ENCODE measurements at regions not wholly inside any gene's neighbourhood (a gene's known extent, or its start where the extent isn't known, plus 50 kb on each side); places are given as distances from the start of the nearest gene placed in this dataset.
"Not testable (repeated sequence)": the region's sequence is repeated elsewhere in the genome, so short reads cannot be mapped to it uniquely, and the experiment has no call there.

DNA sequence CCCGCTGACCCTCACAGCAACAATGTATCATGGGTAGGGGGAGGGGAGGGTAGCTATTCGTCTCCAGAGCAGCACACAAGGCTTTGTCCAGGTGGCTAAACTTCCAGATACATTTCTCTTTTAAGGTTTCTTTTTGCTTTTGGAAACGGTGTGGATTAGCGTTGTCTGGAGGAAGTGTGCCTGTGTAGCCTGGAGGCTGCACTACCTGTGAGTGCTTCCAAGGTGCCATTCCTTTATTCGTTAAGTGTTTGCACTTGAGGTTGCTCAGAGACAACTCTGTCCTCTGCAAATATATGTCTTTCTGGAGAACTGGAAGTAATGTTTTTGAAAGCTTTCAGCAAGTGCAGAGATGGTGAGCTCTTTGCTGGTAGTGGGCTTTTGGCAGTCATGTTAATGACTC lies 53.1 kb downstream of the HSFY1 start:
- not testable (repeated sequence) for DNase-seq (ENCODE audit: low read depth, low spot score); H3K27me3 ChIP-seq (ENCODE audit: insufficient read depth, insufficient read length); H3K36me3 ChIP-seq (ENCODE audit: insufficient read depth, insufficient read length, low read length); H3K4me1 ChIP-seq (ENCODE audit: insufficient read depth, insufficient read length); H3K9ac ChIP-seq (ENCODE audit: insufficient read length, low read depth); H3K9me3 ChIP-seq (ENCODE audit: insufficient read depth, low read length); H3K4me3 ChIP-seq (ENCODE audit: insufficient read length, low read depth)

DNA sequence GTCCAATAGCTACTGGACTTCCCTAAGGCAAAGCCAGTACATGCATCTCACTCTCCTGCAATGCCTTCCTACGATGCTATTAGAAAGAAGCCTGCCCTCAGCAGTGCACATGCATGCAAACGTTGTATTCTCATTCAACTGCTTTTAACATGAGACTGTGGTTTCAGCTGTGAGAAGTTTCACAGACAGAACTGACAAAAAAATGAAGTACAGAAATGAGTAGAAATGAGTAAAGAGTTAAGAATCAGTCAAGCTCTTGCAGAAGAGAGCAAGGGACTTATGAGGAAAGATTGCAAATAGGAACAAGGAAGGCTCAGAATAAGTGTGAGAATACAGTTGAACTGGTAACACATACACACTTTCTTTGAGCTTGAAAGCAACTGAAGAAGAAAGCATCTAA lies 54.8 kb downstream of the HSFY1 start:
- not testable (repeated sequence) for H3K9me3 ChIP-seq (ENCODE audit: insufficient read depth, low read length); H3K4me3 ChIP-seq (ENCODE audit: insufficient read length, low read depth); H3K36me3 ChIP-seq (ENCODE audit: insufficient read depth, insufficient read length, low read length); H3K9ac ChIP-seq (ENCODE audit: insufficient read length, low read depth); H3K4me1 ChIP-seq (ENCODE audit: insufficient read depth, insufficient read length); H3K27me3 ChIP-seq (ENCODE audit: insufficient read depth, insufficient read length); DNase-seq (ENCODE audit: low read depth, low spot score)

DNA sequence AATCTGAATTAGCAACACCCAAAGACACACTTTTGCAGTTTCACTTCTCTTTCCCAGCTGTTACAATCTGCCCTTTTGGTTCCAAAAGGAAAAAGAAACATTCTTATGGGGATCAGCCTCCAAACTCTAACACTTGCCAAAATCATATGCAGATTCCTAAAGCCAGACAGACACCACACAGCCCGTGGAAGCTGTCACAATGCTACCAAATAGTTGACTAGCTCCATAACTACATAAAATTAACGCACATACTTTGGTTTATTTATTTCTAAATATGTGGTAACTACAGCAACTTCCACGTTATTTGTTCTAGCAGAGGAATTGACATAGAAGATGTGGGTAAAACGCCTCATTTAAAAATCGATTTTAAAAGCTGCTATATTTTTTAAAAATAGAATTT lies 59.7 kb downstream of the HSFY1 start:
- not testable (repeated sequence) for H3K27me3 ChIP-seq (ENCODE audit: insufficient read depth, insufficient read length); DNase-seq (ENCODE audit: low read depth, low spot score)

DNA sequence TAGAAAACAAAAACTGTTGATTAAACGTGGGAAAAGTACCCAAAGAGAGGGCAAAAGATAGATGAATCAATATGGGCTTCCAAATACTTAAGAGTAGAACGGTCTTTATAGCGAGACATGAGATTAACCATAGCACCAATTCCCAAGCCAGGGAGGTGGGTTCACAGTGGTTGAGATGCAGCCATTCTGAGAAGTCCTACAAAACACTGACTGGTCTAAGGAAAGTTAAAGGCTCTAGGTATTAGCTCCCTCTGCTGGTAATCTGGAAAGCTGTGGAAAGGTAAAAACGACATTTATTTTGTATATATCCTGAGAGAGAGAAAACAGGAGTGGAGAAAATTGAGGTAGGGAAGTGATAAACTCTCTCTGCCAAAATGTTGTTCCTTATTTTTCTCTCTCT lies 61.7 kb downstream of the HSFY1 start:
- not testable (repeated sequence) for H3K36me3 ChIP-seq (ENCODE audit: insufficient read depth, insufficient read length, low read length); H3K9ac ChIP-seq (ENCODE audit: insufficient read length, low read depth); H3K9me3 ChIP-seq (ENCODE audit: insufficient read depth, low read length); H3K27me3 ChIP-seq (ENCODE audit: insufficient read depth, insufficient read length); DNase-seq (ENCODE audit: low read depth, low spot score); H3K4me1 ChIP-seq (ENCODE audit: insufficient read depth, insufficient read length); H3K4me3 ChIP-seq (ENCODE audit: insufficient read length, low read depth)

More for the DNA sequence above, 59.7 kb downstream of the HSFY1 start:
- H3K4me1 ChIP-seq (ENCODE audit: insufficient read depth, insufficient read length); H3K4me3 ChIP-seq (ENCODE audit: insufficient read length, low read depth); H3K9ac ChIP-seq (ENCODE audit: insufficient read length, low read depth); H3K9me3 ChIP-seq (ENCODE audit: insufficient read depth, low read length); H3K36me3 ChIP-seq (ENCODE audit: insufficient read depth, insufficient read length, low read length): not testable (repeated sequence)

DNA sequence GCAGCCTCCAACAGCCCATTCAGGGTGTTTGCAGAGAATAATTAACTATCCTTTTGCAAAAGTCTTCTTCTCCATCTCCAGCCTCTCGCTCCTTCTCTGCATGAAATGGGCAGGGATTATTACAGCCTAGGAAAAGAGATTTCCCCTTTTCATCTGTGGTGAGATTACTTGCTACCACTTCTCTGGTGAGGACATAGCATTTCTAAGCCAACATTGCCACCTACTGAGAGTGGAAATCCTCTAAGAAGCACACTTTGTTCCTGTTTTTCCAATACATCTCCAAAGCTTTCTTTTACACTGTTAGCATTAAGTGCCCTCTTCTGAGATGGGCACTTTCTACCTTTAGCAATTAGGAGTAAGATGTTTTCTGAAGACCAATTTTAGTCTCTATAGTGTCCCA lies 69.3 kb downstream of the HSFY1 start:
- H3K27me3 ChIP-seq (ENCODE audit: insufficient read depth, insufficient read length); H3K4me1 ChIP-seq (ENCODE audit: insufficient read depth, insufficient read length); H3K9me3 ChIP-seq (ENCODE audit: insufficient read depth, low read length); H3K36me3 ChIP-seq (ENCODE audit: insufficient read depth, insufficient read length, low read length); H3K4me3 ChIP-seq (ENCODE audit: insufficient read length, low read depth); DNase-seq (ENCODE audit: low read depth, low spot score); H3K9ac ChIP-seq (ENCODE audit: insufficient read length, low read depth): not testable (repeated sequence)

DNA sequence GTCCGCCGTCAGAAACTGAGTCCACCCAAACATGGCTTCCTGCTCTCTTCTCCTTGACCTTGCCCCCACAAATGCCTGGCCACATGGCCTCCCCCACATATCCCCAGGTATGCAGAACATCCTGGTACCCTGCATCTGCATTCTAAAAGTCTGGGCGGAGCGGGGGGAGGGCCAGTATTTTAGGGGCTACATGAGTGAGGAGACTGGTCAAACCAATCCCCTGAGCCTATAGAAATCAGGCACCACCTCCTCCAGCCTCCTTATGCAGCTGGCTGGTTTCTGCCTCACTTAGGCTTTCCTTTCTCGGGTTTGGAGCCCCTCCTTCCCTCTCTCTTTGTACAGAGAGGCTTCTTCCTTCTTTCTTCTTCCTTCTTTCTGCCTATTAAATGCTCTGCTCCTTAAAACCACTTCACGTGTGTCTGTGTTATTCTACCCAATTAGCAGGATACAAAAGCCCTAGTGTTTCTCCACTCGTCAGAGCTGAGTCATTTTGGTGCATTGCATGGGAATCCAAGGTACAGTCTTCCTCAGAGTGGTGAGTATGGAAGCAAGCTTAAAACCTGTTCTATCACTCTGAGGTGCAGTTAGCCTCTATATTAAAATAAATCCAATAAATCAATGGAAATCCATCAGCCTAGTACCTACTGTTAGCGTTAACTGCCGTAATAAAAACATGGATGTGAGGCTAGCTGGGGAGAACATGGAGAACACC lies 83.4 kb downstream of the HSFY1 start:
- not testable (repeated sequence) for DNase-seq (ENCODE audit: low read depth, low spot score); H3K4me1 ChIP-seq (ENCODE audit: insufficient read depth, insufficient read length); H3K27me3 ChIP-seq (ENCODE audit: insufficient read depth, insufficient read length); H3K9ac ChIP-seq (ENCODE audit: insufficient read length, low read depth); H3K9me3 ChIP-seq (ENCODE audit: insufficient read depth, low read length); H3K36me3 ChIP-seq (ENCODE audit: insufficient read depth, insufficient read length, low read length); H3K4me3 ChIP-seq (ENCODE audit: insufficient read length, low read depth)

DNA sequence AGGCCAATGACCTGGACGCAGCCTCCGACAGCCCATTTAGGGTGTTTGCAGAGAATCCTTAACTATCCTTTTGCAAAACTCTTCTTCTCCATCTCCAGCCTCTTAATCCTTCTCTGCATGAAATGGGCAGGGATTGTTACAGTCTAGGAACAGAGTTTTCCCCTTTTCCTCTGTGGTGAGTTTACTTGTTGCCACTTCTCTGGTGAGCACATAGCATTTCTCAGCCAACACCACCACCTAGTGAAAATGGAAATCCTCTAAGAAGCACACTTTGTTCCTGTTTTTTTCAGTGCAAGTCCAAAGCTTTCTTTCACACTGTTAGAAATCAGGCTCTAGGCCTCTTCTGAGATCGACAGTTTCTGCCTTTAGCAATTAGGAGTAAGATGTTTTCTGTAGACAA lies 84.1 kb downstream of the HSFY1 start:
- not testable (repeated sequence) for H3K4me1 ChIP-seq (ENCODE audit: insufficient read depth, insufficient read length); DNase-seq (ENCODE audit: low read depth, low spot score); H3K36me3 ChIP-seq (ENCODE audit: insufficient read depth, insufficient read length, low read length); H3K9ac ChIP-seq (ENCODE audit: insufficient read length, low read depth); H3K27me3 ChIP-seq (ENCODE audit: insufficient read depth, insufficient read length); H3K4me3 ChIP-seq (ENCODE audit: insufficient read length, low read depth); H3K9me3 ChIP-seq (ENCODE audit: insufficient read depth, low read length)

DNA sequence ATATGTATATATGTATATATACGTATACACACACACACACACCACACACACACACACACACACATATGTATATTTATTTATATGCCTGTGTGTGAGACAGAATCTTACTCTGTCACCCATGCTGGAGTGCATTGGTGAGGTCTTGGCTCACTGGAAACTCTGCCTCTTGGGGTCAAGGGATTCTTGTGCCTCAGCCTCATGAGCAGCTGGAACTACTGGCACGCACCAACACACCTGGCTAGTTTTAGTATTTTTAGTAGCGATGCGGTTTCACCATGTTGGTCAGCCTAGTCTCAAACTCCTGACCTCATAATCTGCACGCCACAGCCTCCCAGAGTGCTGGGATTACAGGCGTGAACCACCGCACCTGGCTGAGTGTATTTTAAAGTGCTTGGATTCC lies 85.1 kb downstream of the HSFY1 start:
- DNase-seq (ENCODE audit: low read depth, low spot score); H3K9ac ChIP-seq (ENCODE audit: insufficient read length, low read depth); H3K36me3 ChIP-seq (ENCODE audit: insufficient read depth, insufficient read length, low read length); H3K4me3 ChIP-seq (ENCODE audit: insufficient read length, low read depth); H3K9me3 ChIP-seq (ENCODE audit: insufficient read depth, low read length); H3K4me1 ChIP-seq (ENCODE audit: insufficient read depth, insufficient read length); H3K27me3 ChIP-seq (ENCODE audit: insufficient read depth, insufficient read length): not testable (repeated sequence)

DNA sequence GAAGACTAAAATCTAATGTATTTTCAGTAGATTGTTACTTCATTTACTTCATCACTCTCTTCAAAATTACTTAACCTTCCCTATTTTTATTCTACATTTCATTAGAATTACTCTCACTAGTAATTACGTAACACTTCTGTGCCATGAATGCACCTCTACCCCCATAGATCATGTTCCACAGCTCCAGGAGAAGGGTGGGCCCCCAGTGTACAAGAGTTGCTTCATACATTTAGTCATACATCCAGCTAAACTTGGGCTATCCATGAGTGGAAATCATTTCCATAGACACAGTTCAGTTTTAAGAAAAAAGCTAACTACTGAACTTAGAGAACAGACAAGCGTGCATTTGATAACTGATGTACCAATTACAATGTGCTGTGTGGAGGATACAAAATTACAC lies 104.2 kb downstream of the HSFY1 start:
- no peak overlapping the region for H3K4me3 ChIP-seq (ENCODE audit: insufficient read length, low read depth)
- DNase-seq (ENCODE audit: low read depth, low spot score): no peak
- TF ChIP-seq YY1 (IDR thresholded peaks at IDR 0.05; ENCODE audit: insufficient read depth, insufficient read length) (no peak), SUZ12 (IDR thresholded peaks at IDR 0.05; ENCODE audit: extremely low read depth, insufficient read depth, insufficient read length) (no peak), ZNF274 (IDR thresholded peaks at IDR 0.05; ENCODE audit: low read depth, low read length) (no peak)

More for the DNA sequence above, 104.2 kb downstream of the HSFY1 start:
- H3K36me3 ChIP-seq (ENCODE audit: insufficient read depth, insufficient read length, low read length): no peaks in the 10 kb centered on the region
- H3K9me3 ChIP-seq (ENCODE audit: insufficient read depth, low read length): no peaks in the 10 kb centered on the region
- no peaks in the 10 kb centered on the region for H3K27me3 ChIP-seq (ENCODE audit: insufficient read depth, insufficient read length)
- no peaks in the 10 kb centered on the region for H3K4me1 ChIP-seq (ENCODE audit: insufficient read depth, insufficient read length)
- H3K9ac ChIP-seq (ENCODE audit: insufficient read length, low read depth): no peak overlapping the region

All from NT2/D1 (cell line).